ENCODE measurements at regions not wholly inside any gene's neighbourhood (a gene's known extent, or its start where the extent isn't known, plus 50 kb on each side); places are given as distances from the start of the nearest gene placed in this dataset.
"Not testable (repeated sequence)": the region's sequence is repeated elsewhere in the genome, so short reads cannot be mapped to it uniquely, and the experiment has no call there.

DNA sequence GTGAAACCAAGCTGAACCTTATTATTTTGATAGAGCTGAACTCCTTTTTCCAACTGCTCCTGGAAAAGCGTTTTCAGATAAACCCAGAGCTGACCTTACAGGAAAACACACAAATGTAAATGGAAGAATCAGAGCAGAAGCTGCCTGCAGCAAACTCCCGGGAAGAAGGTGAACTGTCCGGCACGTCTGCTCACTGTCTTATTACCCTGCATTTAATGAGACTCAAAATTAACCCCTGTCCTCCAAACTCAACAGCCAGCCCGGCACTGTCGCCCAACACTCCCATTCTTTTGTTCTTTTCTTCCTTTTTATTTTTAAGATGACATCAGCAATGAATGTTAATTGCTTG is 1046.9 kb upstream of the FLRT2 start:
- Histone ChIP-seq H3K4me2 (no peak overlapping the region), H2AFZ (ENCODE audit: low read depth) (no peak overlapping the region), H3K79me2 (ENCODE audit: insufficient read depth, low read depth) (no peaks in the 10 kb centered on the region), H3K27me3 (ENCODE audit: insufficient read depth, low read depth) (no peaks in the 10 kb centered on the region), H3K36me3 (ENCODE audit: insufficient read depth) (no peaks in the 10 kb centered on the region), H3K27ac (no peak overlapping the region), H4K20me1 (ENCODE audit: insufficient read depth) (no peaks in the 10 kb centered on the region), H3K4me3 (IDR thresholded peaks at IDR 0.05; ENCODE audit: insufficient read depth, low read depth, low read length) (no peak overlapping the region), H3K4me1 (ENCODE audit: low read depth, poor library complexity, severe bottlenecking) (no peaks in the 10 kb centered on the region), H3K9ac (no peak overlapping the region)
- TF ChIP-seq, protein P1, sequence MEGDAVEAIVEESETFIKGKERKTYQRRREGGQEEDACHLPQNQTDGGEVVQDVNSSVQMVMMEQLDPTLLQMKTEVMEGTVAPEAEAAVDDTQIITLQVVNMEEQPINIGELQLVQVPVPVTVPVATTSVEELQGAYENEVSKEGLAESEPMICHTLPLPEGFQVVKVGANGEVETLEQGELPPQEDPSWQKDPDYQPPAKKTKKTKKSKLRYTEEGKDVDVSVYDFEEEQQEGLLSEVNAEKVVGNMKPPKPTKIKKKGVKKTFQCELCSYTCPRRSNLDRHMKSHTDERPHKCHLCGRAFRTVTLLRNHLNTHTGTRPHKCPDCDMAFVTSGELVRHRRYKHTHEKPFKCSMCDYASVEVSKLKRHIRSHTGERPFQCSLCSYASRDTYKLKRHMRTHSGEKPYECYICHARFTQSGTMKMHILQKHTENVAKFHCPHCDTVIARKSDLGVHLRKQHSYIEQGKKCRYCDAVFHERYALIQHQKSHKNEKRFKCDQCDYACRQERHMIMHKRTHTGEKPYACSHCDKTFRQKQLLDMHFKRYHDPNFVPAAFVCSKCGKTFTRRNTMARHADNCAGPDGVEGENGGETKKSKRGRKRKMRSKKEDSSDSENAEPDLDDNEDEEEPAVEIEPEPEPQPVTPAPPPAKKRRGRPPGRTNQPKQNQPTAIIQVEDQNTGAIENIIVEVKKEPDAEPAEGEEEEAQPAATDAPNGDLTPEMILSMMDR (conservative IDR thresholded peaks at IDR 0.05; ENCODE audit: low read depth, low read length) = no peak

DNA sequence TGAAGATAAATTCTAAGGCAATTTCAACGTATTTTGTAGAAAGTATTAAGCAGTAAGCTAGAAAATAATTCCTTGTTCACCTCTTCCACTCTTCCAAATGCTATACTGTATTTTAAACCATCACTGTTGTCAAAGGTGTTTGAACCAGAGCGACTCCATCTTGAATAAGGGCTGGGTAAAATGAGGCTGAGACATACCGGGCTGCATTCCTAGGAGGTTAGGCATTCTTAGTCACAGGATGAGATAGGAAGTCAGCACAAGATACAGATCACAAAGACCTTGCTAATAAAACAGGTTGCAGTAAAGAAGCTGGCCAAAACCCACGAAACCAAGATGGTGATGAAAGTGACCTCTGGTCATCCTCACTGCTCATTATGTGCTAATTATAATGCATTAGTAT is 1045.7 kb upstream of the FLRT2 start:
- not testable (repeated sequence) for H3K4me3 ChIP-seq (IDR thresholded peaks at IDR 0.05; ENCODE audit: insufficient read depth, low read depth, low read length); H3K36me3 ChIP-seq (ENCODE audit: insufficient read depth); H3K79me2 ChIP-seq (ENCODE audit: insufficient read depth, low read depth); H2AFZ ChIP-seq (ENCODE audit: low read depth); H3K4me2 ChIP-seq; H4K20me1 ChIP-seq (ENCODE audit: insufficient read depth); H3K9ac ChIP-seq; H3K4me1 ChIP-seq (ENCODE audit: low read depth, poor library complexity, severe bottlenecking); H3K27ac ChIP-seq; H3K27me3 ChIP-seq (ENCODE audit: insufficient read depth, low read depth)

DNA sequence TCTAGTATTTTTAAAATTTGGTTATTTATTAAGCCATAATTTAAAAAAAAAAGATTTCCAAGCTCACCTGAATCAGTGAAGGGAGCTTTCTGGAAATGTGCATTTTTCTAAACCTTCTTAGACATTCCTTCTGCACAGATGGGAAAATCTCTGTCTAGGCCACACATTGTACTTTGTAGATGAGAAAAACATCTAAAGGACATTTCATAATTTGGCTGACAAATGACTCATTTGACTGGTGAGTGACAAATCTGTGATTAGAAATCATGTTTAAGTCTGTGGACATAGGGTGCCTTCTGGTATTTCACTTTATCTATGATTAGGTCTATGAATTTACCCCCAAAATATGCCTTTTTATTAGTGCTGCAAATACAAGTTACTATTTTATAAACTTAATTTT is 1044.9 kb upstream of the FLRT2 start:
- no peaks in the 10 kb centered on the region for H3K4me1 ChIP-seq (ENCODE audit: low read depth, poor library complexity, severe bottlenecking)
- TF ChIP-seq, protein P1 (conservative IDR thresholded peaks at IDR 0.05; ENCODE audit: low read depth, low read length) = no peak
- H4K20me1 ChIP-seq (ENCODE audit: insufficient read depth) = no peaks in the 10 kb centered on the region

DNA sequence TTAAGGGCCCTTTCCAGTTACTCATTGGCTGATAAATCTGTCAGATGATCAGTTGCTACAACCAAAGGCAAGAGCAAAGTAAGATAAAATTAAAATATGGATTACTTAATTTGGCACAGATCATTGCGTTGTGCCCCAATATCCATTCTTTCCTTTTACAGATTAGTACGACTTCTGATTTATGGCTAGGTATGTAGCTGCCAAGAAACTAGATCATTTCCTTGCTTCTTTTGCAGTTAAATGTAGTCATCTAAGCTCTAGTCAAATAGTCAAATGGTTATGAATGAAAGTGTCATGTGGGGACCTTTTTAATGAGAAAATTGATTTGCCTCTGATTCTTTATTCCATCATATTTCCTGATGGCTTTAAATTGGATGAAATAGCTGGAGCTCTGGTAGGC is 1039.9 kb upstream of the FLRT2 start:
- TF ChIP-seq, protein P1 (conservative IDR thresholded peaks at IDR 0.05; ENCODE audit: low read depth, low read length) = no peak

More for the DNA sequence above, 1044.9 kb upstream of the FLRT2 start:
- no peak overlapping the region for H3K27ac ChIP-seq
- no peaks in the 10 kb centered on the region for H3K27me3 ChIP-seq (ENCODE audit: insufficient read depth, low read depth)
- H3K36me3 ChIP-seq (ENCODE audit: insufficient read depth) = no peaks in the 10 kb centered on the region
- no peaks in the 10 kb centered on the region for H3K79me2 ChIP-seq (ENCODE audit: insufficient read depth, low read depth)
- H3K4me2 ChIP-seq = no peak overlapping the region
- H3K9ac ChIP-seq = no peak overlapping the region
- H2AFZ ChIP-seq (ENCODE audit: low read depth) = no peak overlapping the region
- no peak overlapping the region for H3K4me3 ChIP-seq (IDR thresholded peaks at IDR 0.05; ENCODE audit: insufficient read depth, low read depth, low read length)

DNA sequence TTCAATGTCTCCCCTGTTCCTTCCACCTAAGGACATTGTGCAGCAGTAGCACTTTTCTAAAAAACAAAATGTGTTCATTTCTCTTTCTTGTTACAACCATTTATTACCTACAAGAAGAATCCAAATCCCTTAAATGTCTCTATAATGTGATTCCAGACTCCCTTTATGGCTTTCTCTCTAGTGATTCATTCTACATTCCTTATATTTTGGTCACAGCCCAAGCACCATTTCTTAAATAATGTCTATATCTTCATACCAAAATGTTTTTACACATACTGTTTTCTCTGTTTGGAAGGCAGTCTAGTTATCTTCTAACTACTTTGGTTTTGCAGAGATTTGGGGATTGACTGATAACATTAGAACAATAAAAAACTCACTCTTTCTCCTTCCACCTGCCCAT is 1037.3 kb upstream of the FLRT2 start:
- H3K4me2 ChIP-seq = no peak overlapping the region
- no peaks in the 10 kb centered on the region for H3K79me2 ChIP-seq (ENCODE audit: insufficient read depth, low read depth)
- H3K4me3 ChIP-seq (IDR thresholded peaks at IDR 0.05; ENCODE audit: insufficient read depth, low read depth, low read length) = no peak overlapping the region
- H4K20me1 ChIP-seq (ENCODE audit: insufficient read depth) = no peaks in the 10 kb centered on the region
- no peak overlapping the region for H3K9ac ChIP-seq
- H3K36me3 ChIP-seq (ENCODE audit: insufficient read depth) = no peaks in the 10 kb centered on the region
- no peak overlapping the region for H2AFZ ChIP-seq (ENCODE audit: low read depth)
- no peaks in the 10 kb centered on the region for H3K27me3 ChIP-seq (ENCODE audit: insufficient read depth, low read depth)
- TF ChIP-seq, protein P1 (conservative IDR thresholded peaks at IDR 0.05; ENCODE audit: low read depth, low read length) = no peak
- no peak overlapping the region for H3K27ac ChIP-seq
- H3K4me1 ChIP-seq (ENCODE audit: low read depth, poor library complexity, severe bottlenecking) = no peaks in the 10 kb centered on the region

More for the DNA sequence above, 1039.9 kb upstream of the FLRT2 start:
- no peaks in the 10 kb centered on the region for H3K27me3 ChIP-seq (ENCODE audit: insufficient read depth, low read depth)
- no peaks in the 10 kb centered on the region for H3K79me2 ChIP-seq (ENCODE audit: insufficient read depth, low read depth)
- H3K4me3 ChIP-seq (IDR thresholded peaks at IDR 0.05; ENCODE audit: insufficient read depth, low read depth, low read length) = no peak overlapping the region
- no peak overlapping the region for H3K4me2 ChIP-seq
- H3K36me3 ChIP-seq (ENCODE audit: insufficient read depth) = no peaks in the 10 kb centered on the region
- no peak overlapping the region for H3K27ac ChIP-seq
- H3K9ac ChIP-seq = no peak overlapping the region
- H2AFZ ChIP-seq (ENCODE audit: low read depth) = no peak overlapping the region
- no peaks in the 10 kb centered on the region for H4K20me1 ChIP-seq (ENCODE audit: insufficient read depth)
- H3K4me1 ChIP-seq (ENCODE audit: low read depth, poor library complexity, severe bottlenecking) = no peaks in the 10 kb centered on the region
